DMS53 treated with DMSO at 0.1 percent for 48 hours (cell line): ENCODE measurements at regions not wholly inside any gene's neighbourhood (a gene's known extent, or its start where the extent isn't known, plus 50 kb on each side); places are given as distances from the start of the nearest gene placed in this dataset.
A peak's percentile ranks its signal among the peaks of the same experiment; 100 is the strongest.

Experiments
- DNase-seq: peaks from one replicate; lab custom pipeline; 2025; ENCODE audit not compliant: unreplicated experiment; lab: John Stamatoyannopoulos, UW

- no peak for DNase-seq
Observed at GRCh38 chr13:34842466-34842865, 99.6 kb upstream of the NBEA start.

- DNase-seq = peak; percentile 69
Observed at GRCh38 chr13:34847766-34848165, 94.3 kb upstream of the NBEA start.

- no peak for DNase-seq
Observed at GRCh38 chr13:34849406-34849805, 92.7 kb upstream of the NBEA start.

- no peak for DNase-seq
Observed at GRCh38 chr13:34853161-34853560, 88.9 kb upstream of the NBEA start.

GRCh38 chr13:34857558-34858325 lies 84.3 kb upstream of the NBEA start:
- no peak for DNase-seq

GRCh38 chr13:34862311-34862710 lies 79.8 kb upstream of the NBEA start:
- DNase-seq = no peak

GRCh38 chr13:34862716-34863115 lies 79.4 kb upstream of the NBEA start:
- no peak for DNase-seq

- peak; percentile 72 for DNase-seq
Observed at GRCh38 chr13:34863360-34864135, 78.5 kb upstream of the NBEA start.

GRCh38 chr13:34864671-34865070 lies 77.4 kb upstream of the NBEA start:
- no peak for DNase-seq

GRCh38 chr13:34867590-34867989 lies 74.5 kb upstream of the NBEA start:
- no peak for DNase-seq

GRCh38 chr13:34868733-34869132 lies 73.3 kb upstream of the NBEA start:
- no peak for DNase-seq

GRCh38 chr13:34869696-34870095 lies 72.4 kb upstream of the NBEA start:
- no peak for DNase-seq

GRCh38 chr13:34878329-34878728 lies 63.7 kb upstream of the NBEA start:
- no peak for DNase-seq

- no peak for DNase-seq
Observed at GRCh38 chr13:34879851-34880250, 62.2 kb upstream of the NBEA start.

GRCh38 chr13:34881494-34881893 lies 60.6 kb upstream of the NBEA start:
- no peak for DNase-seq

- no peak for DNase-seq
Observed at GRCh38 chr13:34883396-34883795, 58.7 kb upstream of the NBEA start.

GRCh38 chr13:34884366-34884765 lies 57.7 kb upstream of the NBEA start:
- DNase-seq = no peak

GRCh38 chr13:34886121-34886875 lies 55.8 kb upstream of the NBEA start:
- no peak for DNase-seq

- DNase-seq = no peak
Observed at GRCh38 chr13:34886987-34887386, 55.1 kb upstream of the NBEA start.
